Suprapubic skin (tissue), 4 donors: ENCODE measurements at regions not wholly inside any gene's neighbourhood (a gene's known extent, or its start where the extent isn't known, plus 50 kb on each side); places are given as distances from the start of the nearest gene placed in this dataset.

Source experiments
- DNase-seq, 2 donors: peaks; one replicate each; pipeline ENCODE4 v3.0.0-alpha.2; 2019; ENCODE audit warnings: low spot score in 2 of 2
- H3K27ac ChIP-seq: fragments of 200-600 bp; sonication (generic); one replicate; pipeline ENCODE4 v1.5.1; 2019
- H3K27me3 ChIP-seq: fragments of 200-600 bp; sonication (generic); one replicate; pipeline ENCODE4 v1.5.1; 2019
- H3K36me3 ChIP-seq: fragments of 200-600 bp; sonication (generic); one replicate; pipeline ENCODE4 v1.5.1; 2019
- H3K4me1 ChIP-seq: fragments of 200-600 bp; sonication (generic); one replicate; pipeline ENCODE4 v1.5.1; 2019
- H3K4me3 ChIP-seq: fragments of 200-600 bp; sonication (generic); one replicate; pipeline ENCODE4 v1.5.1; 2019; ENCODE audit warnings: mild to moderate bottlenecking
- H3K9me3 ChIP-seq: fragments of 200-600 bp; sonication (generic); one replicate; pipeline ENCODE4 v1.5.1; 2019
- CTCF ChIP-seq, 2 donors: fragments of 200-600 bp in 1 of 2; fragments of 450-650 bp in 1 of 2; sonication (generic) in 1 of 2; IDR thresholded peaks; one replicate each; pipeline ENCODE4 v1.5.1; 2016 to 2019; ENCODE audit warnings: antibody characterized with exemption in 2 of 2, mild to moderate bottlenecking in 1 of 2, moderate library complexity in 1 of 2
- EP300 ChIP-seq: sonication (generic); formaldehyde crosslinking; IDR thresholded peaks from one replicate; pipeline ENCODE4 v1.6.1; 2017; ENCODE audit warnings: antibody characterized with exemption
- POLR2A ChIP-seq, 2 donors: fragments of 450-650 bp; IDR thresholded peaks; one replicate each; pipeline ENCODE4 v1.6.1; 2017; ENCODE audit warnings: antibody characterized with exemption in 2 of 2, mild to moderate bottlenecking in 2 of 2, moderate library complexity in 2 of 2
- POLR2AphosphoS5 ChIP-seq, 3 donors: sonication (generic); formaldehyde crosslinking; IDR thresholded peaks; one replicate each; pipeline ENCODE4 v1.6.1; 2017; ENCODE audit warnings: antibody characterized with exemption in 3 of 3
- WGBS: methylation state at CpG from one replicate; pipeline ENCODE4 v1.1.5; 2018; 5-methylcytosine and 5-hydroxymethylcytosine counted together

DNA sequence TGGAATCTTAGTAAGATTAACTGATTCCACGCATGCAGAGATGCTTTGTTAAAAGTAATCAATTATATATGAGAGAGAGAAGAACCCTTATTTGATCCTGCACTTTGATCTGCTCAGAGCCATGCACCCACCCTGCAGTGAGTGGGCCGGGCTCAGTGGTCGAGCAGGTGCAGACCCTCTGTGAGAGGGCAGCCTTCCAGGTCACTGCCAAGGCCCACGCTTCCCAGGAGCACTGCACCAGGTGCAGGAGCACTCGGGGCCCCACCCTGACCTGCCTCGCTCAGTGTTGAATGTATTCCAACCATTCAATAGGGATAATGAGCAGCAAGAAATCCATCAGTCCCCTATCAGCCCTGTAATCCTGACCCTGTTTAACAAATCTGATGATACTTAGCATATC is 126.9 kb downstream of the TMEM200C start:
- H3K4me3 ChIP-seq = no peak overlapping the region
- peaks cover 7% of the 10 kb centered on the region for H3K27me3 ChIP-seq
- no peaks in the 10 kb centered on the region for H3K9me3 ChIP-seq
- no peaks in the 10 kb centered on the region for H3K36me3 ChIP-seq
- TF ChIP-seq POLR2AphosphoS5 (IDR thresholded peaks at IDR 0.05) (no peak), POLR2A (IDR thresholded peaks at IDR 0.05) (no peak), EP300 (no peak), CTCF (IDR thresholded peaks at IDR 0.05) (no peak)
- no peaks in the 10 kb centered on the region for H3K4me1 ChIP-seq
- no peak for DNase-seq
- 53% methylated on average over 6 of the region's 6 CpGs for WGBS
- no peak overlapping the region for H3K27ac ChIP-seq

- no peaks in the 10 kb centered on the region for H3K4me1 ChIP-seq
- no peaks in the 10 kb centered on the region for H3K36me3 ChIP-seq
- 27% methylated on average over 4 of the region's 4 CpGs for WGBS
- no peak overlapping the region for H3K4me3 ChIP-seq
- no peak for TF ChIP-seq POLR2AphosphoS5 (IDR thresholded peaks at IDR 0.05)
- no peak for TF ChIP-seq POLR2A (IDR thresholded peaks at IDR 0.05)
- no peak for TF ChIP-seq EP300
- TF ChIP-seq CTCF (IDR thresholded peaks at IDR 0.05) = no peak
- no peak overlapping the region for H3K27ac ChIP-seq
- H3K9me3 ChIP-seq = no peaks in the 10 kb centered on the region
- DNase-seq = no peak
- peaks cover 3% of the 10 kb centered on the region for H3K27me3 ChIP-seq
Observed at GRCh38 chr18:5759194-5759593, 136.1 kb downstream of the TMEM200C start.

GRCh38 chr18:5756823-5757222 is 138.5 kb downstream of the TMEM200C start:
- no peak for TF ChIP-seq EP300
- TF ChIP-seq POLR2A (IDR thresholded peaks at IDR 0.05) = no peak
- TF ChIP-seq CTCF (IDR thresholded peaks at IDR 0.05) = no peak
- TF ChIP-seq POLR2AphosphoS5 (IDR thresholded peaks at IDR 0.05) = no peak
- no peak for DNase-seq
- WGBS = 91% methylated on average over 6 of the region's 6 CpGs
- Histone ChIP-seq H3K36me3 (no peaks in the 10 kb centered on the region), H3K27me3 (peaks cover 3% of the 10 kb centered on the region), H3K4me1 (no peaks in the 10 kb centered on the region), H3K27ac (no peak overlapping the region), H3K4me3 (no peak overlapping the region), H3K9me3 (no peaks in the 10 kb centered on the region)

GRCh38 chr18:5747678-5748077 is 147.6 kb downstream of the TMEM200C start:
- H3K27ac ChIP-seq = no peak overlapping the region
- TF ChIP-seq POLR2A (IDR thresholded peaks at IDR 0.05) (no peak), CTCF (IDR thresholded peaks at IDR 0.05) (no peak), POLR2AphosphoS5 (IDR thresholded peaks at IDR 0.05) (no peak), EP300 (no peak)
- H3K27me3 ChIP-seq = peaks cover 4% of the 10 kb centered on the region
- no peaks in the 10 kb centered on the region for H3K9me3 ChIP-seq
- no peak for DNase-seq
- no peak overlapping the region for H3K4me3 ChIP-seq
- H3K36me3 ChIP-seq = no peaks in the 10 kb centered on the region
- no peaks in the 10 kb centered on the region for H3K4me1 ChIP-seq
- 92% methylated on average over 1 of the region's 1 CpG for WGBS

- DNase-seq = no peak
- H3K27ac ChIP-seq = no peak overlapping the region
- WGBS = 49% methylated on average over 6 of the region's 6 CpGs
Observed at GRCh38 chr18:5746844-5747243, 148.5 kb downstream of the TMEM200C start.

More at GRCh38 chr18:5746844-5747243, 148.5 kb downstream of the TMEM200C start:
- no peaks in the 10 kb centered on the region for H3K36me3 ChIP-seq
- H3K4me3 ChIP-seq = no peak overlapping the region
- H3K4me1 ChIP-seq = no peaks in the 10 kb centered on the region
- peaks cover 6% of the 10 kb centered on the region for H3K27me3 ChIP-seq
- TF ChIP-seq EP300 (no peak), CTCF (IDR thresholded peaks at IDR 0.05) (no peak), POLR2AphosphoS5 (IDR thresholded peaks at IDR 0.05) (no peak), POLR2A (IDR thresholded peaks at IDR 0.05) (no peak)
- no peaks in the 10 kb centered on the region for H3K9me3 ChIP-seq
